ENCODE measurements at regions not wholly inside any gene's neighbourhood (a gene's known extent, or its start where the extent isn't known, plus 50 kb on each side); places are given as distances from the start of the nearest gene placed in this dataset.

DNA sequence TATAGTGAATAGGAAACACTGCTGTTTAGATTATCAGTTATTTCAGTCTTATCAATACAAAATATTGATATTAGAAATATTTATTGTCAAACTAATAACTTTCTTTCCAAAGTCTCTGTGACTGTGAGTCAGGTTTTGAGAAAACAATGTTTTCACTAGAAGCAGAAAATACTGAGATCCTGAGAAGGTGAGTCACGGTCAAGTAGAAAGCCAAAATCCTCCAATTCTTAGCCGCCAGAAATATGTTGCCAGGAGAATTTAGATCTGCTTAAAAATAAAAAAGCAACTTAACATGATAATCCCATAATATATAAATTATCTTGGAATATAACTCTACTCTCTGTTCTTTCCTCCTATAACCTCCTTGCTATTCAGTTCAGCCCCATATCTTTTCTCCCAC, 181.9 kb upstream of the NRXN1 start:
- TF ChIP-seq, protein P1, sequence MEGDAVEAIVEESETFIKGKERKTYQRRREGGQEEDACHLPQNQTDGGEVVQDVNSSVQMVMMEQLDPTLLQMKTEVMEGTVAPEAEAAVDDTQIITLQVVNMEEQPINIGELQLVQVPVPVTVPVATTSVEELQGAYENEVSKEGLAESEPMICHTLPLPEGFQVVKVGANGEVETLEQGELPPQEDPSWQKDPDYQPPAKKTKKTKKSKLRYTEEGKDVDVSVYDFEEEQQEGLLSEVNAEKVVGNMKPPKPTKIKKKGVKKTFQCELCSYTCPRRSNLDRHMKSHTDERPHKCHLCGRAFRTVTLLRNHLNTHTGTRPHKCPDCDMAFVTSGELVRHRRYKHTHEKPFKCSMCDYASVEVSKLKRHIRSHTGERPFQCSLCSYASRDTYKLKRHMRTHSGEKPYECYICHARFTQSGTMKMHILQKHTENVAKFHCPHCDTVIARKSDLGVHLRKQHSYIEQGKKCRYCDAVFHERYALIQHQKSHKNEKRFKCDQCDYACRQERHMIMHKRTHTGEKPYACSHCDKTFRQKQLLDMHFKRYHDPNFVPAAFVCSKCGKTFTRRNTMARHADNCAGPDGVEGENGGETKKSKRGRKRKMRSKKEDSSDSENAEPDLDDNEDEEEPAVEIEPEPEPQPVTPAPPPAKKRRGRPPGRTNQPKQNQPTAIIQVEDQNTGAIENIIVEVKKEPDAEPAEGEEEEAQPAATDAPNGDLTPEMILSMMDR (IDR thresholded peaks at IDR 0.05) = no peak
- no peak for TF ChIP-seq POLR2AphosphoS5 (IDR thresholded peaks at IDR 0.05)

Measured in sigmoid colon (tissue), 4 donors.